Ishikawa (cell line): ENCODE measurements at regions not wholly inside any gene's neighbourhood (a gene's known extent, or its start where the extent isn't known, plus 50 kb on each side); places are given as distances from the start of the nearest gene placed in this dataset.

Source experiments
- CEBPB ChIP-seq: IDR thresholded peaks from 2 replicates; pipeline ENCODE4 v1.6.1; 2012
- CREB1 ChIP-seq: IDR thresholded peaks from 2 replicates; pipeline ENCODE4 v1.6.1; 2012; ENCODE audit warnings: low read depth
- EGR1 ChIP-seq: IDR thresholded peaks from 2 replicates; pipeline ENCODE4 v1.6.1; 2012
- EP300 ChIP-seq: IDR thresholded peaks from 2 replicates; pipeline ENCODE4 v1.6.1; 2012; ENCODE audit warnings: borderline replicate concordance
- FOXM1 ChIP-seq: IDR thresholded peaks from 2 replicates; pipeline ENCODE4 v1.6.1; 2012; ENCODE audit warnings: low read depth, borderline replicate concordance
- NFIC ChIP-seq: IDR thresholded peaks from 2 replicates; pipeline ENCODE4 v1.6.1; 2012
- RAD21 ChIP-seq: IDR thresholded peaks from 2 replicates; pipeline ENCODE4 v1.6.1; 2012; ENCODE audit warnings: low read depth
- TAF1 ChIP-seq: IDR thresholded peaks from 2 replicates; pipeline ENCODE4 v1.6.1; 2012; ENCODE audit warnings: low read depth, mild to moderate bottlenecking
- TCF12 ChIP-seq: IDR thresholded peaks from 2 replicates; pipeline ENCODE4 v1.6.1; 2012; ENCODE audit warnings: low read depth
- TEAD4 ChIP-seq: IDR thresholded peaks from 2 replicates; pipeline ENCODE4 v1.6.1; 2012
- USF1 ChIP-seq: IDR thresholded peaks from 2 replicates; pipeline ENCODE4 v1.6.1; 2012
- YY1 ChIP-seq: IDR thresholded peaks from 2 replicates; pipeline ENCODE4 v1.6.1; 2012; ENCODE audit warnings: low read depth
- ZBTB7A ChIP-seq: IDR thresholded peaks from 2 replicates; pipeline ENCODE4 v1.6.1; 2012; ENCODE audit warnings: low read depth
- TF ChIP-seq, protein P1 (sequence below): IDR thresholded peaks from 2 replicates; pipeline ENCODE4 v1.6.1; 2012
- TF ChIP-seq, protein P2 (sequence below): IDR thresholded peaks from 2 replicates; pipeline ENCODE4 v1.6.1; 2012; ENCODE audit warnings: low read depth, mild to moderate bottlenecking

DNA sequence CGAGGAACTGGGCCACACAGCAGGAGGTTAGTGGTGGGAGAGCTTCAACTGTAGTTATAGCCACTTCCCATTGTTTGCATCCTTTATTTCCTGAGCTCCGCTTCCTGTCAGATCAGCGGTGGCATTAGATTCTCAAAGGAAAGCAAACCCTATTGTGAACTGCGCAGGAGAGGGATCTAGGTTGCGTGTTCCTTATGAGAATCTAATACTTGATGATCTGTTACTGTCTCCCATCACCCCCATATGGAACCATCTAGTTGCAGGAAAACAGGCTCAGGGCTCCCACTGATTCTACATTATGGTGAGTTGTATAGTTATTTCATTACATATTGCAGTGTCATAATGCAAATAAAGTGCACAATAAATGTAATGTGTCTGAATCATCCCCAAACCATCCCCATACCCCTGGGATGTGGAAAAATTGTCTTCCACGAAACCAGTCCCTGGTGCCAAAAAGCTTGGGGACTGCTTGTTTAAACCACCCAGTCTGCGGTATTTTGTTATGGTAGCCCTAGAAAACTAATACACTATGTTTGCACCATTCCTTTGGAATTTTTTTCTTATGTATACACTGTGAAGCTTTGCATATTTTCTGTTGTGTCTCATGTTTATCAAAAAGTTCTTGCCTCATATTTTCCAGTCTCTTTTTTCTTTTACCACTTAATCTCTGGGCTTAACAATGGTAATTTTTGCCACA is 136.6 kb upstream of the IVNS1ABP start:
- TF ChIP-seq NFIC (no peak), CEBPB (no peak), ZBTB7A (no peak), CREB1 (no peak), TCF12 (no peak), TEAD4 (no peak)
- TF ChIP-seq, protein P1, sequence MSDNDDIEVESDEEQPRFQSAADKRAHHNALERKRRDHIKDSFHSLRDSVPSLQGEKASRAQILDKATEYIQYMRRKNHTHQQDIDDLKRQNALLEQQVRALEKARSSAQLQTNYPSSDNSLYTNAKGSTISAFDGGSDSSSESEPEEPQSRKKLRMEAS = no peak
- TF ChIP-seq, protein P2, sequence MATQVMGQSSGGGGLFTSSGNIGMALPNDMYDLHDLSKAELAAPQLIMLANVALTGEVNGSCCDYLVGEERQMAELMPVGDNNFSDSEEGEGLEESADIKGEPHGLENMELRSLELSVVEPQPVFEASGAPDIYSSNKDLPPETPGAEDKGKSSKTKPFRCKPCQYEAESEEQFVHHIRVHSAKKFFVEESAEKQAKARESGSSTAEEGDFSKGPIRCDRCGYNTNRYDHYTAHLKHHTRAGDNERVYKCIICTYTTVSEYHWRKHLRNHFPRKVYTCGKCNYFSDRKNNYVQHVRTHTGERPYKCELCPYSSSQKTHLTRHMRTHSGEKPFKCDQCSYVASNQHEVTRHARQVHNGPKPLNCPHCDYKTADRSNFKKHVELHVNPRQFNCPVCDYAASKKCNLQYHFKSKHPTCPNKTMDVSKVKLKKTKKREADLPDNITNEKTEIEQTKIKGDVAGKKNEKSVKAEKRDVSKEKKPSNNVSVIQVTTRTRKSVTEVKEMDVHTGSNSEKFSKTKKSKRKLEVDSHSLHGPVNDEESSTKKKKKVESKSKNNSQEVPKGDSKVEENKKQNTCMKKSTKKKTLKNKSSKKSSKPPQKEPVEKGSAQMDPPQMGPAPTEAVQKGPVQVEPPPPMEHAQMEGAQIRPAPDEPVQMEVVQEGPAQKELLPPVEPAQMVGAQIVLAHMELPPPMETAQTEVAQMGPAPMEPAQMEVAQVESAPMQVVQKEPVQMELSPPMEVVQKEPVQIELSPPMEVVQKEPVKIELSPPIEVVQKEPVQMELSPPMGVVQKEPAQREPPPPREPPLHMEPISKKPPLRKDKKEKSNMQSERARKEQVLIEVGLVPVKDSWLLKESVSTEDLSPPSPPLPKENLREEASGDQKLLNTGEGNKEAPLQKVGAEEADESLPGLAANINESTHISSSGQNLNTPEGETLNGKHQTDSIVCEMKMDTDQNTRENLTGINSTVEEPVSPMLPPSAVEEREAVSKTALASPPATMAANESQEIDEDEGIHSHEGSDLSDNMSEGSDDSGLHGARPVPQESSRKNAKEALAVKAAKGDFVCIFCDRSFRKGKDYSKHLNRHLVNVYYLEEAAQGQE = no peak

- TF ChIP-seq YY1 (no peak), RAD21 (no peak), TEAD4 (no peak), EP300 (no peak), CEBPB (no peak), TCF12 (no peak), NFIC (no peak), USF1 (no peak), FOXM1 (no peak), ZBTB7A (no peak), TAF1 (no peak), EGR1 (no peak), CREB1 (no peak)
- TF ChIP-seq, protein P2 = no peak
- TF ChIP-seq, protein P1 = no peak
These were observed 133.9 kb upstream of the IVNS1ABP start for GRCh38 chr1:185450917-185451316.

GRCh38 chr1:185450060-185450788 is 133.2 kb upstream of the IVNS1ABP start:
- TF ChIP-seq, protein P1 = no peak
- TF ChIP-seq TAF1 (no peak), TEAD4 (no peak), NFIC (no peak), CREB1 (no peak), EP300 (no peak), TCF12 (no peak), ZBTB7A (no peak), CEBPB (no peak), YY1 (no peak), FOXM1 (no peak), RAD21 (no peak), USF1 (no peak), EGR1 (no peak)
- TF ChIP-seq, protein P2 = no peak
